Calu3 (cell line): ENCODE measurements at regions not wholly inside any gene's neighbourhood (a gene's known extent, or its start where the extent isn't known, plus 50 kb on each side); places are given as distances from the start of the nearest gene placed in this dataset.

ENCODE experiments used
- BruUV-seq: library from RNA; stranded (reverse); fragments of 400-500 nt; replicated peaks from 2 replicates; lab custom pipeline; 2021; lab: Mats Ljungman, UMichigan
- CTCF ChIA-PET: fragments of 300-600 bp; sonication (Branson Sonifier 250); formaldehyde crosslinking; loops from one replicate; lab custom pipeline; 2022; ENCODE audit warnings: antibody characterized with exemption; lab: Charles Lee
- DNase-seq: peaks from one replicate; pipeline ENCODE4 v3.0.0; 2022
- H3K27ac Mint-ChIP-seq: one replicate; pipeline ENCODE4 v1.8.0; 2022; ENCODE audit warnings: mixed read lengths; ENCODE audit not compliant: unreplicated experiment
- H3K27me3 Mint-ChIP-seq: one replicate; pipeline ENCODE4 v1.8.0; 2022; ENCODE audit warnings: mixed read lengths; ENCODE audit not compliant: unreplicated experiment
- H3K36me3 Mint-ChIP-seq: one replicate; pipeline ENCODE4 v1.8.0; 2022; ENCODE audit warnings: mild to moderate bottlenecking, moderate library complexity, mixed read lengths; ENCODE audit not compliant: insufficient read depth, unreplicated experiment
- H3K4me1 Mint-ChIP-seq: one replicate; pipeline ENCODE4 v1.8.0; 2022; ENCODE audit warnings: mild to moderate bottlenecking, low read depth, mixed read lengths; ENCODE audit not compliant: unreplicated experiment
- H3K4me3 Mint-ChIP-seq: one replicate; pipeline ENCODE4 v1.8.0; 2022; ENCODE audit warnings: mild to moderate bottlenecking, low read depth, moderate library complexity, mixed read lengths; ENCODE audit not compliant: unreplicated experiment
- H3K9me3 Mint-ChIP-seq: one replicate; pipeline ENCODE4 v1.8.0; 2022; ENCODE audit warnings: low read depth, mixed read lengths; ENCODE audit not compliant: unreplicated experiment
- intact Hi-C: fragments of 100-400 bp; cut with micrococcal nuclease; formaldehyde crosslinking; loops from one replicate; pipeline ENCODE4 v1.10.0; 2022; ENCODE audit not compliant: unreplicated experiment
- TF ChIP-seq, protein P1 (sequence below): fragments of 200-600 bp; IDR thresholded peaks from one replicate; pipeline ENCODE4 v1.8.0; 2022; ENCODE audit warnings: antibody characterized with exemption; ENCODE audit not compliant: unreplicated experiment

DNA sequence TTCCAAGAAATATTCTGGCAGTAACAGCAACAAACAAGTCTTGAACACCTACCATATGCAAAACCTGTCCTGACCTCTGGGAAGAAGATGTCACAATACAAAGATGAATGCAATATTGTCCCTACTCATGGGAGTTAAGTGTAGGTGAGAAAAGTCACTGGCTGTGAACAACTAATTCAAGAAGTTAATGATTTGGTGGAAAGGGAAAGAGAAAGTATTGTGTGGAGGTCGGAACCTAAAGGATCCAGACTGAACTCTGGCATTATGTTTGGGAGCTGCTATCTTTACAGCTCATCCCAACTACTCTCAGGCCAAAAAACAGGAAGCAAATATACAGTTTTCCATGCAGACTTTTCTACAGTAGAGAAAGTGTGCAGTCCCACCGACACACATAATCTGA lies 285.3 kb upstream of the PRDM1 start:
- DNase-seq = no peak
- H3K36me3 Mint-ChIP-seq = no peaks in the 10 kb centered on the region
- no peak overlapping the region for H3K4me3 Mint-ChIP-seq
- H3K27ac Mint-ChIP-seq = no peak overlapping the region
- intact Hi-C loops = no loop called here
- peaks cover 12% of the 10 kb centered on the region for H3K4me1 Mint-ChIP-seq
- CTCF ChIA-PET = no interaction called here
- BruUV-seq = no TSS peak
- H3K27me3 Mint-ChIP-seq = no peaks in the 10 kb centered on the region
- H3K9me3 Mint-ChIP-seq = no peaks in the 10 kb centered on the region
- TF ChIP-seq, protein P1, sequence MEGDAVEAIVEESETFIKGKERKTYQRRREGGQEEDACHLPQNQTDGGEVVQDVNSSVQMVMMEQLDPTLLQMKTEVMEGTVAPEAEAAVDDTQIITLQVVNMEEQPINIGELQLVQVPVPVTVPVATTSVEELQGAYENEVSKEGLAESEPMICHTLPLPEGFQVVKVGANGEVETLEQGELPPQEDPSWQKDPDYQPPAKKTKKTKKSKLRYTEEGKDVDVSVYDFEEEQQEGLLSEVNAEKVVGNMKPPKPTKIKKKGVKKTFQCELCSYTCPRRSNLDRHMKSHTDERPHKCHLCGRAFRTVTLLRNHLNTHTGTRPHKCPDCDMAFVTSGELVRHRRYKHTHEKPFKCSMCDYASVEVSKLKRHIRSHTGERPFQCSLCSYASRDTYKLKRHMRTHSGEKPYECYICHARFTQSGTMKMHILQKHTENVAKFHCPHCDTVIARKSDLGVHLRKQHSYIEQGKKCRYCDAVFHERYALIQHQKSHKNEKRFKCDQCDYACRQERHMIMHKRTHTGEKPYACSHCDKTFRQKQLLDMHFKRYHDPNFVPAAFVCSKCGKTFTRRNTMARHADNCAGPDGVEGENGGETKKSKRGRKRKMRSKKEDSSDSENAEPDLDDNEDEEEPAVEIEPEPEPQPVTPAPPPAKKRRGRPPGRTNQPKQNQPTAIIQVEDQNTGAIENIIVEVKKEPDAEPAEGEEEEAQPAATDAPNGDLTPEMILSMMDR = no peak

DNA sequence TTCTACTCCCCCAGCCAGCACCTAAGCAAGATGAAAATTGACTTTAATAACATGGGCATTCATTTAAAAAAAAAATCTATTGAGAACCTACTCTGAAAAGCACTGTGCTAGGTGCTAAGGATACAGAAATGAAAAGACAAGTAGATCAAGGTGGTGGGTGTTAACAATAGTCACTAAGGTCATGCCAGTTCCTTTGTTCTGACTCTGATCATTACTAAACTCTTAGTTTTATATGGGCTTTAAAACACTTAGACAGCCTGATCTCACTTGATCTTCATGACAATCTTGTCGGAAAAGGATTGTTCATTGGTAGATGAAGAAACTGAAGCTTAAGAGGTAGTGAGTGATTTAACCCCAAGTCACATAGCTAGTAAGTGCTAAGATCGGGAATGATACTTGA lies 285.7 kb upstream of the PRDM1 start:
- CTCF ChIA-PET = no interaction called here
- H3K36me3 Mint-ChIP-seq = no peaks in the 10 kb centered on the region
- intact Hi-C loops = no loop called here
- TF ChIP-seq, protein P1 = no peak
- H3K27me3 Mint-ChIP-seq = no peaks in the 10 kb centered on the region
- peaks cover 16% of the 10 kb centered on the region for H3K4me1 Mint-ChIP-seq
- no peak for DNase-seq
- peak overlapping the region; percentile 35 for H3K27ac Mint-ChIP-seq
- BruUV-seq = no TSS peak
- H3K4me3 Mint-ChIP-seq = no peak overlapping the region
- no peaks in the 10 kb centered on the region for H3K9me3 Mint-ChIP-seq

DNA sequence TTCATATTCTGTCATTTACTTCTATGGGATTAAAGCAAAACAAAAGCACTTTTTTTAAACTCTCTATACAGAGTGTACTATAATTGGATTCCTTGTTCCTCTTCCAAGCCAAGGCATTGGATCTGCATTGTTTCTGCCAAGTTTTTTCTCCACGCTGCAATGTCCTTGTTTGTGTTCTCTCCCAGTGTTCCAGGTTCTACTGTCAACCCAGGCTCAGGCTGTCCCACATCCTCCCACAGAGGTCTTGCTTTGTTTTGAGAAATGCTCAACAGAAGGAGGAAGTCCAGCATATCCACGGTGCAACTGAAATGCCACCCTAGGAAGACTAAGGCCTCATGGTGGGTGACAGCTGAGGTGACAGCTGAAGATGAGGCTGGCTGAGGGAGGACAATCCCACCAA lies 287.1 kb upstream of the PRDM1 start:
- DNase-seq = no peak
- peaks cover 30% of the 10 kb centered on the region for H3K4me1 Mint-ChIP-seq
- CTCF ChIA-PET = no interaction called here
- H3K4me3 Mint-ChIP-seq = no peak overlapping the region
- TF ChIP-seq, protein P1 = no peak
- H3K36me3 Mint-ChIP-seq = peaks cover 6% of the 10 kb centered on the region
- BruUV-seq = no TSS peak
- no peak overlapping the region for H3K27ac Mint-ChIP-seq
- H3K27me3 Mint-ChIP-seq = no peaks in the 10 kb centered on the region
- no peaks in the 10 kb centered on the region for H3K9me3 Mint-ChIP-seq
- intact Hi-C loops = loop anchor here (10.0 kb wide), 1 partner anchor 364 kb away; no protein-coding TSS in a partner anchor

DNA sequence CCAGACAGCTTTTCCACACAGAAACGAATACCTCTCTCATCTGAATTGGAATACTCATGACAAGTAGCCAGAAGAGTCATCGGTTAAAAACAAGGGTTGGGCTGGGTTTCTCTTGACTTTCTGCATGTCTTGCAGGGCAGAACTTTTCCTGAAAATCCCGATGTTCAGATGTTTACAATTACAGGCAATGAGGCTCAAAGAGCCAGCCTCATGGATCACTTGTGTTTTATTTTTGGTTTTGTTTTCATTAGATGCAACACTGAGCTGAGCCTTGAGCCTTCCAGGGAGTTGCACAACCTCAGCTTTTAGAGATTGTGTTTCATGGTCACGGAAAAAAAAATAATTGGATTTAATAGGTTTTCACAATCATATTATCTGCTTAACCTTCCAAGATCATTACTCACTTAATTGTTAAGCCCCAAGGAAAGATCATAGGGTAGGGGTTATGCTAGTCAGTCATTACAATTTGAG lies 288.1 kb upstream of the PRDM1 start:
- intact Hi-C loops = loop anchor here (10.0 kb wide), 1 partner anchor 363 kb away; no protein-coding TSS in a partner anchor
- Mint-ChIP-seq H3K9me3 (no peaks in the 10 kb centered on the region), H3K27me3 (no peaks in the 10 kb centered on the region), H3K4me1 (peaks cover 39% of the 10 kb centered on the region), H3K4me3 (no peak overlapping the region), H3K36me3 (peaks cover 12% of the 10 kb centered on the region), H3K27ac (no peak overlapping the region)
- TF ChIP-seq, protein P1 = no peak
- no peak for DNase-seq
- CTCF ChIA-PET = no interaction called here
- no TSS peak for BruUV-seq
